Fibroblast of lung (primary cell): ENCODE measurements at regions not wholly inside any gene's neighbourhood (a gene's known extent, or its start where the extent isn't known, plus 50 kb on each side); places are given as distances from the start of the nearest gene placed in this dataset.

Experiments
- DNase-seq, 2 donors: peaks; one replicate each; pipeline versions ENCODE4 v3.0.0 to v3.0.0-alpha.2; 2010; ENCODE audit warnings: low read depth in 2 of 2
- H2AFZ ChIP-seq: 2 replicates; pipeline ENCODE4 v1.5.1; 2012; ENCODE audit warnings: low read length, control low read depth, inconsistent platforms
- H3K27ac ChIP-seq: 2 replicates; pipeline ENCODE4 v1.5.1; 2011; ENCODE audit warnings: low read length, control low read depth; ENCODE audit not compliant: insufficient read depth
- H3K27me3 ChIP-seq: 2 replicates; pipeline ENCODE4 v1.5.1; 2011; ENCODE audit warnings: mild to moderate bottlenecking, low read length; ENCODE audit not compliant: control insufficient read depth, insufficient read depth
- H3K36me3 ChIP-seq: 2 replicates; pipeline ENCODE4 v1.5.1; 2011; ENCODE audit warnings: low read length; ENCODE audit not compliant: control insufficient read depth, insufficient read depth
- H3K4me1 ChIP-seq: 2 replicates; pipeline ENCODE4 v1.5.1; 2011; ENCODE audit warnings: low read length; ENCODE audit not compliant: control insufficient read depth, insufficient read depth; ENCODE audit errors: extremely low read depth
- H3K4me2 ChIP-seq: 2 replicates; pipeline ENCODE4 v1.5.1; 2011; ENCODE audit warnings: low read length, control low read depth; ENCODE audit not compliant: insufficient read depth; ENCODE audit errors: extremely low read depth
- H3K4me3 ChIP-seq, 4 experiments: fragments of 200-600 bp in 1 of 4; sonication (generic) in 1 of 4; replicated peaks in 1 of 4; 2 replicates each; pipeline ENCODE4 v1.5.1; 2011 to 2016; ENCODE audit warnings: low read length in 4 of 4, low read depth in 3 of 4, mild to moderate bottlenecking in 3 of 4, control low read depth in 2 of 4, inconsistent platforms in 1 of 4, mixed read lengths in 1 of 4; ENCODE audit not compliant: insufficient read depth in 1 of 4; ENCODE audit errors: control extremely low read depth in 1 of 4
- H3K79me2 ChIP-seq: 2 replicates; pipeline ENCODE4 v1.5.1; 2012; ENCODE audit warnings: mild to moderate bottlenecking, low read length, inconsistent platforms; ENCODE audit not compliant: control insufficient read depth, insufficient read depth
- H3K9ac ChIP-seq: 2 replicates; pipeline ENCODE4 v1.5.1; 2011; ENCODE audit warnings: mild to moderate bottlenecking, low read length, control low read depth; ENCODE audit not compliant: insufficient read depth
- H3K9me3 ChIP-seq: 2 replicates; pipeline ENCODE4 v1.5.1; 2012; ENCODE audit warnings: low read depth, low read length; ENCODE audit not compliant: control insufficient read depth, insufficient read depth
- H4K20me1 ChIP-seq: 2 replicates; pipeline ENCODE4 v1.5.1; 2011; ENCODE audit warnings: low read length; ENCODE audit not compliant: control insufficient read depth, insufficient read depth; ENCODE audit errors: extremely low read depth
- CTCF ChIP-seq, 2 donors: IDR thresholded peaks in 1 of 2; conservative IDR thresholded peaks in 1 of 2; 1 replicate in 1 of 2; 2 replicates in 1 of 2; pipeline ENCODE4 v1.5.1; 2011 to 2012; ENCODE audit warnings: low read length in 2 of 2, control low read depth in 1 of 2, inconsistent platforms in 1 of 2, low read depth in 1 of 2, mild to moderate bottlenecking in 1 of 2
- EZH2 ChIP-seq: IDR thresholded peaks from 2 replicates; pipeline ENCODE4 v1.5.1; 2012; ENCODE audit warnings: low read length, control low read depth, mild to moderate bottlenecking; ENCODE audit errors: missing control alignments

DNA sequence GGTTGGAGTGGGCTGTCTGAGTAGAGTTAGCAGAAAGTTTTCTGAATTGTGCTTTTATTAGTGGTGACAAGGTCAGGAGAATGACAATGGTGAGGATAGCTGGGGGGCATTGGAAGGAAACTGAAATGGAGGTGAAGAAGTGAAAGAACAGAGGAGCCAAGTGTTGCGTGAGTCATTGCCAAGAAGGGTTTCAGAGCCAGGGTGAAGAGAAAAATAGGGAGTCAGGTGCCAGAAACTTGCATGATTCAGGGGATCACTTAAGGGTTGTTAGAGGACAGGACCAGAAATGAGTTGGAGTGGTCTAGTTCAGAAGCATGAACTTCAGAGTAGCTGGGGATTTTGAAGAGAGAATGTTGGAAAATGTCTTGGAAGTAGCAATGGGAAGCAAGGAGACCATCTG is 86.0 kb upstream of the GALNT15 start:
- Histone ChIP-seq H3K4me3 (no peak overlapping the region), H3K36me3 (no peaks in the 10 kb centered on the region), H3K9ac (no peak overlapping the region), H4K20me1 (no peaks in the 10 kb centered on the region), H3K27me3 (no peaks in the 10 kb centered on the region), H2AFZ (no peak overlapping the region), H3K79me2 (no peaks in the 10 kb centered on the region), H3K4me1 (peaks cover 31% of the 10 kb centered on the region), H3K4me2 (no peak overlapping the region), H3K27ac (no peak overlapping the region), H3K9me3 (no peaks in the 10 kb centered on the region)
- TF ChIP-seq EZH2, result no peak
- no peak for TF ChIP-seq CTCF (conservative IDR thresholded peaks at IDR 0.05 in 1 of 2, IDR thresholded peaks at IDR 0.05 in 1 of 2; ENCODE audit: low read depth in 1 of 2, low read length in 2 of 2)
- DNase-seq, result peak in 1 of 2 donors; percentile 76

DNA sequence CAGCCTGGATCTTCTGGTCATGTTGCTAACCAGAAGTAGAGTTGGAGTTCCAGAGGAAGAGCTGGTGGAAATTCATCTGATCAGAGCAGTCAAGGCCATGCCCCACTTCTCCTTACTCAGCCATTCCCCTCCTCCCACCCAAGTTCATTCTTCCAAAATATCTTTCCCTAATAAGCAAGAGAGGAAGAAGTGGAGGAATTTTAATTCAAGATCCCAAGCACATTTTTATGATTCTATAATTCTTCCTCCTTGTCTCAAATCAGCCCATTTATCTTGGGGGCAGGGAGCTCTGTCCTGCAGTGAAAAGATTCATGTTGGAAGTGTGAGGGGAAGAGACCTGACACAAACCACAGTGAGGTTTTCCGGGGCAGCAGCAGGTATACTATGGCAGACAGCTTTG is 85.0 kb upstream of the GALNT15 start:
- Histone ChIP-seq H3K4me3 (no peak overlapping the region), H3K27me3 (no peaks in the 10 kb centered on the region), H3K36me3 (no peaks in the 10 kb centered on the region), H3K4me1 (peaks cover 31% of the 10 kb centered on the region), H3K4me2 (no peak overlapping the region), H3K27ac (peak overlapping the region; percentile 63), H3K9ac (no peak overlapping the region), H3K9me3 (no peaks in the 10 kb centered on the region), H2AFZ (no peak overlapping the region), H3K79me2 (no peaks in the 10 kb centered on the region), H4K20me1 (no peaks in the 10 kb centered on the region)
- TF ChIP-seq EZH2 (no peak), CTCF (conservative IDR thresholded peaks at IDR 0.05 in 1 of 2, IDR thresholded peaks at IDR 0.05 in 1 of 2; ENCODE audit: low read depth in 1 of 2, low read length in 2 of 2) (no peak)
- no peak for DNase-seq

- Histone ChIP-seq H3K4me3 (no peak overlapping the region), H3K4me1 (peaks cover 31% of the 10 kb centered on the region), H3K27me3 (no peaks in the 10 kb centered on the region), H3K27ac (peak overlapping the region; percentile 63), H4K20me1 (no peaks in the 10 kb centered on the region), H3K4me2 (peak overlapping the region; percentile 73), H3K79me2 (no peaks in the 10 kb centered on the region), H3K9me3 (no peaks in the 10 kb centered on the region), H2AFZ (no peak overlapping the region), H3K36me3 (no peaks in the 10 kb centered on the region), H3K9ac (no peak overlapping the region)
- TF ChIP-seq EZH2 (no peak), CTCF (conservative IDR thresholded peaks at IDR 0.05 in 1 of 2, IDR thresholded peaks at IDR 0.05 in 1 of 2; ENCODE audit: low read depth in 1 of 2, low read length in 2 of 2) (no peak)
- DNase-seq, result peak; percentile 98 to 100
Observed at GRCh38 chr3:16090024-16090423, 84.5 kb upstream of the GALNT15 start.
